Skeletal muscle tissue (tissue), 3 donors: ENCODE measurements at regions not wholly inside any gene's neighbourhood (a gene's known extent, or its start where the extent isn't known, plus 50 kb on each side); places are given as distances from the start of the nearest gene placed in this dataset.

Experiments used
- H3K27ac ChIP-seq: one replicate; pipeline ENCODE4 v1.7.0; 2013; ENCODE audit warnings: mild to moderate bottlenecking, low read depth, low read length, inconsistent platforms
- H3K27me3 ChIP-seq, 3 donors: one replicate each; pipeline ENCODE4 v1.7.0; 2013; ENCODE audit warnings: low read length in 3 of 3; ENCODE audit not compliant: control insufficient read depth in 3 of 3, insufficient read depth in 3 of 3
- H3K36me3 ChIP-seq, 3 donors: one replicate each; pipeline ENCODE4 v1.7.0; 2013; ENCODE audit warnings: low read length in 3 of 3; ENCODE audit not compliant: control insufficient read depth in 3 of 3, insufficient read depth in 3 of 3
- H3K4me1 ChIP-seq, 3 donors: one replicate each; pipeline ENCODE4 v1.7.0; 2013; ENCODE audit warnings: low read length in 3 of 3, mild to moderate bottlenecking in 3 of 3; ENCODE audit not compliant: control insufficient read depth in 3 of 3, insufficient read depth in 3 of 3
- H3K4me3 ChIP-seq, 3 donors: one replicate each; pipeline ENCODE4 v1.7.0; 2013; ENCODE audit warnings: low read length in 3 of 3
- H3K9ac ChIP-seq, 3 donors: one replicate each; pipeline ENCODE4 v1.7.0; 2013; ENCODE audit warnings: low read length in 3 of 3, mild to moderate bottlenecking in 3 of 3, moderate library complexity in 2 of 3, low read depth in 1 of 3
- H3K9me3 ChIP-seq, 3 donors: one replicate each; pipeline ENCODE4 v1.7.0; 2013; ENCODE audit warnings: low read length in 3 of 3; ENCODE audit not compliant: control insufficient read depth in 3 of 3
- donor health status: Osteomylitis.

DNA sequence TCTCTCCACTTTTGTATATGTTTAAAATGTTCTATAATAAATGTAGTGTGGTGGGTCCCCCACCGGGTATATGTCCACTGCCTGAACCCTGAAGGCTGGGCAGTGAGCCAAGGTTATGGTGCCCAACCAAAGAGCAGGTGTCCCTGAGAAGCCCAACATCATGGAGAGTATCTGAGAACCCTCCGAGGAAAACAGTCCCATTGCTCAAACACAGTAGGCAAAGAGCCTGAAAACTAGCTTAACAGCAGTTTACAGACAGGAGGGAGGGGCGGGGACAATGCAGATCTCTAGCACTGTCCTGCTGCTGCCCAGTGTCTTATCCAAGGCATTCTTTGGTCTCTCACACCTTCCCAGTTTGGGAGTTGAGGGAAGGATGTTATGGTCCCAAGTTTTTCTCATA is 91.0 kb downstream of the TMPRSS5 start:
- H3K4me1 ChIP-seq: peaks cover 0 to 8% (median 3%) of the 10 kb centered on the region in 3 donors
- no peaks in the 10 kb centered on the region for H3K9me3 ChIP-seq
- no peak overlapping the region for H3K4me3 ChIP-seq
- H3K9ac ChIP-seq: no peak overlapping the region
- H3K36me3 ChIP-seq: no peaks in the 10 kb centered on the region
- H3K27me3 ChIP-seq: no peaks in the 10 kb centered on the region
- no peak overlapping the region for H3K27ac ChIP-seq

DNA sequence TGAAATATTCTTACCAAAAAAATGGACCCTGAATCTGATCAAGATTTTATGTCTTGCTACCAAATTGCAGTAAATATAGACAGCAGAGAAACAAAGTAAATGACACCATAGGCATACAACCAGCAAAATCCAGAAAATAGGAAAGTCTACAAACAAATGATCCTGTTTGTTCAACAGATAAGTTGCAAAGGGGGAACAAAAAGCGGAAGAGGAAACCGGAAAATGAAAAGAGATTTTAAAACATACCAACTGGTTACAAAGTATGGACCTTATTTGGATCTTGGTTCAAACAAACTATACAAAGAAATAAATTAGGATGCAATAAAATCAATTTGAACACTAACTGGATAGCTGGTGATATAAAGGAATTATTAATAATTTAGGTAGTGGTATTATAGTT is 92.0 kb downstream of the TMPRSS5 start:
- no peaks in the 10 kb centered on the region for H3K36me3 ChIP-seq
- H3K9me3 ChIP-seq: no peaks in the 10 kb centered on the region
- peaks cover 0 to 8% (median 3%) of the 10 kb centered on the region in 3 donors for H3K4me1 ChIP-seq
- H3K27me3 ChIP-seq: no peaks in the 10 kb centered on the region
- H3K27ac ChIP-seq: no peak overlapping the region
- no peak overlapping the region for H3K4me3 ChIP-seq
- H3K9ac ChIP-seq: no peak overlapping the region

DNA sequence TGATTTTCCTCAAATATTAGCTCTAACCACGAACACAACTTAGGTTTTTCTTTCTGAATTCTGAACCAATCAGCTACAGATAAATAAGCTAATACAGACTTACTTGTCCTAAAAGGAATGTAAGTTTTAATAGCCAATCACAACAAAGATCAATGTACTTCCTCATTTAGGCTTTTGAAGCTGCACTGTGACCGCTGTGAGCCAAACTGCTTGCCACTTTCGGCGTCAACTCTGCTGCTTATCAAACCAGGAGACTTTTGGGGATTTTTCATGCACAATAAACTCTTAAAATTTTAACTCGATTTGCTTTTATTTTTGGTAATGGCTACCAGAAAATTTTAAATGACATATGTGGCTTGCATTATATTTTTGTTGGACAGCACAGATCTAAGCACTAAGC is 92.5 kb downstream of the TMPRSS5 start:
- Histone ChIP-seq H3K36me3 (no peaks in the 10 kb centered on the region), H3K4me1 (peaks cover 0 to 8% (median 3%) of the 10 kb centered on the region in 3 donors), H3K27me3 (no peaks in the 10 kb centered on the region), H3K9ac (no peak overlapping the region), H3K4me3 (no peak overlapping the region), H3K27ac (no peak overlapping the region), H3K9me3 (no peaks in the 10 kb centered on the region)

- H3K27me3 ChIP-seq: no peaks in the 10 kb centered on the region
- H3K9ac ChIP-seq: no peak overlapping the region
- no peak overlapping the region for H3K27ac ChIP-seq
- no peaks in the 10 kb centered on the region for H3K36me3 ChIP-seq
- no peak overlapping the region for H3K4me3 ChIP-seq
- H3K4me1 ChIP-seq: peaks cover 11 to 18% (median 12%) of the 10 kb centered on the region in 3 donors
- peaks cover 0 to 6% (median 4%) of the 10 kb centered on the region in 3 donors for H3K9me3 ChIP-seq
These were observed 101.9 kb downstream of the TMPRSS5 start for GRCh38 chr11:113604186-113604585.

GRCh38 chr11:113603277-113604059 is 102.6 kb downstream of the TMPRSS5 start:
- peak overlapping the region in 2 of 3 donors; percentile 1 to 36 for H3K4me3 ChIP-seq

DNA sequence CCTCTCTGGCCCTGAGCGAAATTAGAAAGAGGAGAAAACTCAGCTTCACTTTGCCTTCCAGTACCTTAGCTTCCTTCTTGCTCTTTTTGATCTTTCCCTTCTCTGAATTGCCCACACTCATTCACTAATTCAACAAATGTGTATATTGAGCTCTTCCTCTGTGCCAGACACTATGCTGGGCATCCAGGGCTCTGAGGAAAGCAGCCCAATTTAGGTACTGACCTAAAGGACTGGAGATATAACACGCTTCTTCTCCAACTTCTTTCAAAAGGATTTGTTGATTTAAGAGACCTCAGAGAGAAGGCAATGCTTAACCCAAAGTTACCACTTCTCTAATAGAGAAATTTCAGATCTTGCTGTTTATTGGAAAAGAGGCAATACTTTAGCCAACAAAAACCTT is 103.6 kb downstream of the TMPRSS5 start:
- H3K27ac ChIP-seq: no peak overlapping the region
- no peak overlapping the region for H3K4me3 ChIP-seq
- no peaks in the 10 kb centered on the region for H3K27me3 ChIP-seq
- peaks cover 0 to 6% (median 4%) of the 10 kb centered on the region in 3 donors for H3K9me3 ChIP-seq
- no peak overlapping the region for H3K9ac ChIP-seq
- no peaks in the 10 kb centered on the region for H3K36me3 ChIP-seq
- peaks cover 11 to 18% (median 12%) of the 10 kb centered on the region in 3 donors for H3K4me1 ChIP-seq

More at GRCh38 chr11:113603277-113604059, 102.6 kb downstream of the TMPRSS5 start:
- H3K27me3 ChIP-seq: no peaks in the 10 kb centered on the region
- no peak overlapping the region for H3K9ac ChIP-seq
- H3K27ac ChIP-seq: no peak overlapping the region
- H3K4me1 ChIP-seq: peaks cover 11 to 18% (median 12%) of the 10 kb centered on the region in 3 donors
- H3K9me3 ChIP-seq: peaks cover 0 to 6% (median 4%) of the 10 kb centered on the region in 3 donors
- no peaks in the 10 kb centered on the region for H3K36me3 ChIP-seq

GRCh38 chr11:113596658-113597057 is 109.5 kb downstream of the TMPRSS5 start:
- H3K36me3 ChIP-seq: no peaks in the 10 kb centered on the region
- no peak overlapping the region for H3K9ac ChIP-seq
- no peak overlapping the region for H3K27ac ChIP-seq
- H3K9me3 ChIP-seq: peaks cover 0 to 7% (median 0%) of the 10 kb centered on the region in 3 donors
- H3K27me3 ChIP-seq: peaks cover 0 to 6% (median 0%) of the 10 kb centered on the region in 3 donors
- no peak overlapping the region for H3K4me3 ChIP-seq
- peaks cover 0 to 4% (median 0%) of the 10 kb centered on the region in 3 donors for H3K4me1 ChIP-seq

DNA sequence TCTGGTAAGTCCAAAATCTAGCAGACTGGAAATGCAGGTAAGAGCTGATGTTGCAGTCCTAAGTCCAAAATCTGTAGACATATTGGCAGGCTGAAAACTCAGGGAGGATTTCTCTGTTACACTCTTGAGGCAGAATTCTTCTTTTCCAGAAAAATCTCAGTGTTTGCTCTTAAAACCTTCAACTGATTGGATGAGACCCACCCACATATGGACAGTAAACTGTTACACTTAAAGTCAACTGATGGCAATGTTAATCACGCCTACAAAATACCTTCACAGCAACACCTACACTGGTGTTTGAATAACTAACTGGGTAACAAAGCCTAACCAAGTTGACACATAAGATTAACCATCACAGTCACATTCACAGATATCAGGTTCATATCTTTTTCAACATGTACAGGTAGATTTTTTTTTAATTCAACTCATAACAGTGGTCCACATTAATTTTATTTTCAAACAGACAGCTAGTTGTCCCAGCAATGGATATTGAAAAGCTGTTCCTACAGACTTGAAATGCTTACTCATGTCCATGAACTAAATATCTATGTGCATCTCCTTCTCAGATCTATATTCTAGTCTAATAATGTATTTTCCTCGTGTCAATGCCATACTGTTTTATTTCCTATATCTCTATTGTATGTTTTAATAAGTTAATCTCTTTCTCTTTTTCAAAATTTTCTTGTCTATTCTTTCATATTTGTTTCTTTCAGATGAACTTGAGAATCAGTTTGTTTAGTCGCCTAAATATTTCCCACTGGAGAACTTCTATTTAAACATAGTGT is 110.1 kb downstream of the TMPRSS5 start:
- no peak overlapping the region for H3K4me3 ChIP-seq
- peaks cover 0 to 6% (median 0%) of the 10 kb centered on the region in 3 donors for H3K27me3 ChIP-seq
- no peak overlapping the region for H3K27ac ChIP-seq
- peaks cover 0 to 4% (median 0%) of the 10 kb centered on the region in 3 donors for H3K4me1 ChIP-seq
- H3K9ac ChIP-seq: no peak overlapping the region
- peaks cover 0 to 7% (median 0%) of the 10 kb centered on the region in 3 donors for H3K9me3 ChIP-seq
- H3K36me3 ChIP-seq: no peaks in the 10 kb centered on the region

DNA sequence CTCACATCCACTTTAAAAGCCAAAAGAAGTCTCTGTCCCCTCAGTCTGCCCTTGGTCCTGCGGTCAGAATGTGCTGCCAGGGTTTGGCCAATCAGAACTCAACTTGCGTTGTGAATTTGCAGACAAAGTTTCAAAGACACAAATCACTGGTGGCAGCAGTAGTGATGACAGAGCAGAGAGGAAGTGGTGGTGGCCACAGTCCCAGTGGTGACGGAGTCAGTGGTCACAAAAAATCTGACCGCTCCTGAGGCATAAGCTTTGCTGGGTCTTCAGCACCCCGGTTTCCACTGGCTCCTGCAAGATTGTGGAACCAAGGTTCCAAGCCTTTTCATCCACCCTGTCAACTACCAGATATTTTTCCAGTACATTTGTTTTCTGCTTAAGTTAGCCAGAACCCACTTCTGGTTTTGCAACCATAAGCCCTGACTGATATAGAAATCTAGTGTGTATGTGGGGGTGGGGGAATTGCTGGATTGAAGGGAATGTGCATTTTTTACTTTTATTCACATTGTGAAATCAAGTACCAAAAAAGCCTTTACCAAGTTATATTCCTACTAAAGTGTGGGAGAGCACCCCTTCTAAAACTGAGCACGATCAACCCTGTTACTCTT is 112.3 kb downstream of the TMPRSS5 start:
- Histone ChIP-seq H3K4me3 (no peak overlapping the region), H3K36me3 (no peaks in the 10 kb centered on the region), H3K27me3 (peaks cover 0 to 6% (median 0%) of the 10 kb centered on the region in 3 donors), H3K9me3 (peaks cover 0 to 7% (median 0%) of the 10 kb centered on the region in 3 donors), H3K27ac (no peak overlapping the region), H3K9ac (no peak overlapping the region), H3K4me1 (peaks cover 0 to 4% (median 0%) of the 10 kb centered on the region in 3 donors)
